ENCODE measurements at regions not wholly inside any gene's neighbourhood (a gene's known extent, or its start where the extent isn't known, plus 50 kb on each side); places are given as distances from the start of the nearest gene placed in this dataset.

DNA sequence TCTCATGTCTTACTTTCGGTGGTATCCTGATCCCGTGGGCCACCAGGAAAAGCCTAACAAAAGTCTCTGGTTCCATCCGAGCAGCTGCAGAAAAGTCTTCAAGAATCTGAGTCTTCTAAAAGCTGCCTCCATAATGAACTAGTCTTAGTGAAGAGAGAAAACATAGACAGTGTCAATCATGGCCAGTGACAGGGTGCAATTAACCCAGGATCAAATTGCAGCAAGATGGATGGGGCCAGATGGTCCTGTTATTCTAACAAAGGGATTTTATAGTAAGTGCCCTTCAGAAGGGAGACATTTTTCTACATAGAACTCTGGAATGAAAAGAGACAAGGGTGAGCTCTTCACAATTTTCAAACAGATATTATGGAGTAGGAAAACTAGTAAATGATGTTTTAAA lies 281.6 kb upstream of the ZFP64 start:
- Histone ChIP-seq H3K27ac (no peak overlapping the region), H3K27me3 (no peaks in the 10 kb centered on the region), H3K4me1 (no peaks in the 10 kb centered on the region), H3K36me3 (no peaks in the 10 kb centered on the region), H3K9me3 (no peaks in the 10 kb centered on the region), H3K4me3 (no peak overlapping the region)
- TF ChIP-seq, protein P1, sequence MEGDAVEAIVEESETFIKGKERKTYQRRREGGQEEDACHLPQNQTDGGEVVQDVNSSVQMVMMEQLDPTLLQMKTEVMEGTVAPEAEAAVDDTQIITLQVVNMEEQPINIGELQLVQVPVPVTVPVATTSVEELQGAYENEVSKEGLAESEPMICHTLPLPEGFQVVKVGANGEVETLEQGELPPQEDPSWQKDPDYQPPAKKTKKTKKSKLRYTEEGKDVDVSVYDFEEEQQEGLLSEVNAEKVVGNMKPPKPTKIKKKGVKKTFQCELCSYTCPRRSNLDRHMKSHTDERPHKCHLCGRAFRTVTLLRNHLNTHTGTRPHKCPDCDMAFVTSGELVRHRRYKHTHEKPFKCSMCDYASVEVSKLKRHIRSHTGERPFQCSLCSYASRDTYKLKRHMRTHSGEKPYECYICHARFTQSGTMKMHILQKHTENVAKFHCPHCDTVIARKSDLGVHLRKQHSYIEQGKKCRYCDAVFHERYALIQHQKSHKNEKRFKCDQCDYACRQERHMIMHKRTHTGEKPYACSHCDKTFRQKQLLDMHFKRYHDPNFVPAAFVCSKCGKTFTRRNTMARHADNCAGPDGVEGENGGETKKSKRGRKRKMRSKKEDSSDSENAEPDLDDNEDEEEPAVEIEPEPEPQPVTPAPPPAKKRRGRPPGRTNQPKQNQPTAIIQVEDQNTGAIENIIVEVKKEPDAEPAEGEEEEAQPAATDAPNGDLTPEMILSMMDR (IDR thresholded peaks at IDR 0.05): no peak
- no peak for TF ChIP-seq POLR2A (IDR thresholded peaks at IDR 0.05)
- no peak for DNase-seq

DNA sequence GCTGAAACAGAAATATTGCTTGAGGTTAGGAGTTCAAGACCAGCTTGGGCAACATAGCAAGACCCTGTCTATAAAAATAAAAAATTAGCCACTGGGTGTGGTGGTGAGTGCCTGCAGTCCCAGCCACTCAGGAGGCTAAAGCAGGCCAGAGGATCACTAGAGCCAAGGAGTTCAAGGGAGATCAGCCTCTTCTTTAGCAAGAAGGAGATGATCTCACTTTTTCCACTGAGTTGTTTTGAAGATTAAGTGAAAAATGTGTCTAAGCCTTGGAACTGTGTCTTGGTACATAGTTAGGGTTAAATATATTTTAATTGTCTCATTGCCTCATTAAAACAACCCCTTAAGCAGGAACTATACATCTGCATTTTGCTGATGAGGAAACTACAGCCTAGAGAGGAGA lies 279.0 kb upstream of the ZFP64 start:
- no peak overlapping the region for H3K4me3 ChIP-seq
- no peaks in the 10 kb centered on the region for H3K9me3 ChIP-seq
- H3K36me3 ChIP-seq: no peaks in the 10 kb centered on the region
- TF ChIP-seq POLR2A (IDR thresholded peaks at IDR 0.05): no peak
- TF ChIP-seq, protein P1 (IDR thresholded peaks at IDR 0.05): no peak
- H3K27me3 ChIP-seq: no peaks in the 10 kb centered on the region
- H3K4me1 ChIP-seq: no peaks in the 10 kb centered on the region
- DNase-seq: no peak
- H3K27ac ChIP-seq: no peak overlapping the region

DNA sequence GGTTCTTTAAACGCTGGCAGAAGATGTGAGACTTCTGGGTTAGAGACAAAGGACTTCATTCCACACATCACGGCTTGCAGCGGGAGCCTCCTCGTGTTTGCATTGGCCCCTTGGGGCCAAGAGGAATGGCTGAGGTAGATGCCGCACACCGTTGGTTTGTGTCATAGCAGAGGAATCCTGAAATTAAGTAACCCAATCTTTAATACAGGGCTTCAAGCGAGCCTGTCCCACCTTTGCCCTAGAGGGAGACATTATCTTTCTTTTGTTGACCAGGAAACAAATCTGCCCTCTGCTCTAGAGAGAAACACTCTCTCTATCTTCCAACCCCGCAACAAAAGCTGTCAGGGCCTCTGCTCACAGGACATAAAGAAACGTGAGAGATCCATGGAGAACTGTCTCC lies 277.5 kb upstream of the ZFP64 start:
- no peak overlapping the region for H3K27ac ChIP-seq
- no peak overlapping the region for H3K4me3 ChIP-seq
- peaks cover 0 to 4% (median 0%) of the 10 kb centered on the region in 4 donors for H3K9me3 ChIP-seq
- no peak for TF ChIP-seq POLR2A (IDR thresholded peaks at IDR 0.05)
- TF ChIP-seq, protein P1 (IDR thresholded peaks at IDR 0.05): peak in 1 of 6 experiments; percentile 23
- no peaks in the 10 kb centered on the region for H3K36me3 ChIP-seq
- H3K27me3 ChIP-seq: no peaks in the 10 kb centered on the region
- no peaks in the 10 kb centered on the region for H3K4me1 ChIP-seq
- DNase-seq: no peak

DNA sequence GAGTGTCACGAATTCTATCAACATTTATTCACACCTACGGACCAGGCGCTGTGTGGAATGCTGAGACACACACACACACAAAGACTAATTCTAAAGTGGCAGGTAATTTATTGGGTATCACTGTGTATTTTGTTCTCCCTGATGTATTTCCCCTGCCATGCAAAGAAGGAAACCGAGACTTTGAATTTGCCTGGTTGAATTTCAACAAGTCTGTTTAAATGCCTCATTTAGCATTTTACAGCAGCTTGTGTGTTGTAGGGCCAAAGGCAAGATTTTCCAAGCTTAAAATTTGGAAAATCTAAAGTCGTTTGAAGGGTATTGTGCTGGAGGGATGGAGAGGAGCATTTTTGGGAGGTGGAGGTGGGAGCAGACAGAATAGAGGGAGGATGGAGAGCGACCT lies 274.4 kb upstream of the ZFP64 start:
- Histone ChIP-seq H3K4me3 (no peak overlapping the region), H3K9me3 (peaks cover 0 to 4% (median 0%) of the 10 kb centered on the region in 4 donors), H3K36me3 (no peaks in the 10 kb centered on the region), H3K27me3 (no peaks in the 10 kb centered on the region), H3K4me1 (no peaks in the 10 kb centered on the region), H3K27ac (no peak overlapping the region)
- no peak for DNase-seq
- TF ChIP-seq, protein P1 (IDR thresholded peaks at IDR 0.05): no peak
- TF ChIP-seq POLR2A (IDR thresholded peaks at IDR 0.05): no peak

DNA sequence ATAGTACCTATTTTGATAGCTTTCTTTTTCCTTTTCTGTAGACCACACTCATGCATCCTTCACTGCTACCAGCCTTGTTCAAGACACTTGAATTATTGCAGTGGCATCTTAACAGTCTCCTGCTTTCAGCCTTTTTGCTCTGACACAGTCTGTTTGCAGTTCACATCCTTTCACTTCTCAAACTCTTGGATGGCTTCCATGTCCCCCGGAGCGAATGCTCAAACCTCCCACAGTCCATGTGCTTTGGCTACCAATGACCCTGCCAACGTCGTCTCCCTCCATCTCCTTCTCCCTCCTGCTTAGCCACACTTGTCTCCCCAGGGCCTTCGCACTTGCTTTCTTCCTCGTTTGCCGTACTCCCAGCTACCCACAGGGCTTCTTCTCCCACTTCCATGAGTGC lies 270.0 kb upstream of the ZFP64 start:
- DNase-seq: no peak
- H3K4me3 ChIP-seq: no peak overlapping the region

DNA sequence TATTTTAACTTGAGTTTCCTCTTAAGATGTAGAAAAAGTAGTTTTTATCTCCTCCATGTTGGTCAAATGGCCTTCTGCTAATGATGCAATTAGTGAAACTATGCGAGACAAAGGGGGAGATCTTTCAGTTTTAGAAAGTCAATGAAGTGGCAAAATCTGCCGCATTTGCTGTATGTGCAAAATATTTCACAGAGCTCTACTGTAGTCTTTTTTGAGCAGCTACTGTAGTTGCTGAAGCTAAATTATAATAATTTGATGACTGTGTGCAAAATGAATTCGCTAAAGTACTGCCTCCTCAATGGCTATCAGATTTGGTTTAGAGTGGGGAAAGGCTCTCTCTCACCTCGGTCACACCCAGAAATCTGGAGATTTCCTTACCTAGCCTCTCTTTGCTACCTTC lies 267.6 kb upstream of the ZFP64 start:
- Histone ChIP-seq H3K4me3 (no peak overlapping the region), H3K4me1 (no peaks in the 10 kb centered on the region), H3K36me3 (no peaks in the 10 kb centered on the region), H3K9me3 (no peaks in the 10 kb centered on the region), H3K27ac (no peak overlapping the region), H3K27me3 (no peaks in the 10 kb centered on the region)
- TF ChIP-seq POLR2A (IDR thresholded peaks at IDR 0.05): no peak
- TF ChIP-seq, protein P1 (IDR thresholded peaks at IDR 0.05): no peak
- DNase-seq: no peak

More for the DNA sequence above, 270.0 kb upstream of the ZFP64 start:
- H3K36me3 ChIP-seq: no peaks in the 10 kb centered on the region
- H3K27me3 ChIP-seq: no peaks in the 10 kb centered on the region
- H3K27ac ChIP-seq: no peak overlapping the region
- H3K9me3 ChIP-seq: peaks cover 0 to 4% (median 0%) of the 10 kb centered on the region in 4 donors
- H3K4me1 ChIP-seq: no peaks in the 10 kb centered on the region
- no peak for TF ChIP-seq POLR2A (IDR thresholded peaks at IDR 0.05)

All from Peyer's patch (tissue), 4 donors.